Renal cortex interstitium (tissue), 11 donors: ENCODE measurements at regions not wholly inside any gene's neighbourhood (a gene's known extent, or its start where the extent isn't known, plus 50 kb on each side); places are given as distances from the start of the nearest gene placed in this dataset.
A peak's percentile ranks its signal among the peaks of the same experiment; 100 is the strongest.
"Not testable (repeated sequence)": the region's sequence is repeated elsewhere in the genome, so short reads cannot be mapped to it uniquely, and the experiment has no call there.

ENCODE experiments used
- DNase-seq, 11 donors: peaks; one replicate each; pipeline ENCODE4 v3.0.0-alpha.2; 2013; ENCODE audit warnings: low read depth in 9 of 11, low spot score in 4 of 11; ENCODE audit errors: extremely low read depth in 1 of 11

DNA sequence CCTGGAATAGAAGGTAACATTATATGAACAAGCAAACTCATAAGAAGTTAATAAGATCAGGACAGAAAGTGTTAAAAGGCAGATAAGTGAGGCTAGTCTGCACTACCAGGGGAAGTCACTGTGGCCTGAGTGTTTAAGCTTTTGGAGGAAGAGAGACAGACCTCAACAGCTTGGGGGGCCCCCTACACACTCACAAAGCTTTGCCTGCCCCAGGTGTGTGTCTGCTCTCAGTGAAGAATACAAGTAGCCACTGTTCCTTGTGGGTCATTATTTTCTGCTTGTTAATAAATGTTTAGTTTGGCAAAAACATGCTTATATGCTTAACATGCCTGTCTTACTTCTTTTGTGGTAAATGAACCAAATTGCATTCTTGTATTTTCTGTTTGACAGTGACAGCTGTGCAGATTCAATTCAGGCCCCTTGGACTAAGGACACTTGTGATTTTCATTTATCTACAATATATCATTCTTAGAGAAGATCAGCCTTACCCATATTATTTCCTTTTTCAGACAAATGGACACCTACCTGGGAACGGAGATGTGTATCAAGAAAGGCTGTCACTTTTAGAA lies 50.7 kb upstream of the C12orf71 start:
- no peak for DNase-seq

DNA sequence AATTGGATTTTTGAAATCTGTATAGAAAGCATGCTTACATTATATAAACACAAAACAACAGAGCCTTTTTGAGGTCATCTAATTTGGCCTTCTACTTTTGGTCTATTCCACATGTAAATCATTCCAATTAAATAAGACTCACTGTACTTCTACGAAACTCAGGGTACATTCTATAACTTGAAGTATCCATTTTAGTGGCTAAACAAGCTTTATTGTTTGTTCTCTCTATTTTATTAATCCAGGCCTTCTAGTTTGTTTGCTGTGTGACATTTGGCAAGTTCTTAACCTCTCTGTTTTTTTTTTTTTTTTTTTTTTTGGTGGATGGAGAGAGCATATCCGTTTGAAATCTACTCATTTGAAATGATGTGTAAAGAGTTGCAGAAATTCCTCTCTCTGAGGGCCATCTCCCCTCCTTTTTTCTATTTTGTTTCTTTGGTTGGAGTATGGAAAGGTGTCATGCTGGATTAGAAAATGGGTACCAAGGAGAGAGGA lies 58.1 kb upstream of the C12orf71 start:
- DNase-seq: no peak

DNA sequence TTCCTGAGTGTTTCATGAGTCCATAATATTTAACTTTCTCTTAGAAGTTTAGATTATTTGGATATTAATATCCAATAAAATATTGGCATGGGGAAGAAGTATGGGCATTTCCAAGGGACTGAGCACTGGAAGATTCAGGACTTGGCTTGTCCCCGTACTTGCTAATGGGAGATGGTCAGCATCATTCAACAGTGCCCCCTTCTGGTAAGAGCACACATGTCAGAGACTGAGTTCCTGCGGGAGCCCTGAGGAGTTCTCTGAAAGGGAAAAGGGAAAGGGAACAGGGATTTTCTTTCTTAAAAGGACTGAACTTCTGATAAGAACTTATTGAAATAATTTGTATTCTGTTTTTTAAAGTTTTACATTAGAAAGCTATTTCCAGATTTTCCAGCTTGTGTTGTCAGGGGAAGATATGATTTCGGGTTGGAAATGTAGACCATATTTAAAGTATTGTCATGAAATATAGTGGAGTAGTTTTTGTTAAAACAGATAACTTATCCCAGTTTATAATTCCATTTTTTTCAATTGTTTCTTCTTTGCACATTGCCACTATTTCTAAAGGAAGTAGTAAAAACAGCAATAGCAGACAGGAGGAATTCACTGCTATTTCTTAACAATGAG lies 59.8 kb upstream of the C12orf71 start:
- peak; percentile 43 to 77 (median 63) for DNase-seq

DNA sequence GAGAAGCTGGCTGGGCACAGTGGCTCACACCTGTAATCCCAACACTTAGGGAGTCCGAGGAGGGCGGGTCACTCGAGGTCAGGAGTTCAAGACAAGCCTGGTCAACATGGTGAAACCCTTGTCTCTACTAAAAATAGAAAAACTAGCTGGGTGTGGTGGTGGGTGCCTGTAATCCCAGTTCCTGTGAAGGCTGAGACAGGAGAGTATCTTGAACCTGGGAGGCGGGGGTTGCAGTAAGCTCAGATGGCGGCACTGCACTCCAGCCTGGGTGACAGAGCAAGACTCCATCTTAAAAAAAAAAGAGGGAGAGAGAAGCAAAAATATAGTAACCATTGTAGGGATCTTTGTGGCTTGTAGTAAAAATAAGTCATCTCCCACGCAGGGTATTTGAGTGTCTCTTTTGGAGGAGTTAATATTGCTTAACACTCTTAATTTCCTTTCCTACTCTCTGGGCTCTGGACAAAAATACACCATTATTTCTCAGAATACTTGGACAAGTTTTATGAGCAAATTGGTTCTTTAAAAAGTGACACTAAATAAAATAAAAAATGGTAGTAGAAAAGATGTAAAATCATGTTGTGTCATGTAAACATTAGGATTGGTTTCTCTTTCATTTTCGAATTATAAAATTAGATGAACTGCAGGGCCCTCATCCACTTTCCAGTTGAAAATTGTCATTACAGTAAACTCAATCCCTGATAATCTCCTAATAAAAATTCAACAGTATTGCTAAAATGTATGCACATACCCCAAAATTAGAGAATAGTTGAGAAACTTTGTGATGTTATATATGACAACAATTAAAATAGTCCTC lies 61.1 kb upstream of the C12orf71 start:
- DNase-seq: no peak

DNA sequence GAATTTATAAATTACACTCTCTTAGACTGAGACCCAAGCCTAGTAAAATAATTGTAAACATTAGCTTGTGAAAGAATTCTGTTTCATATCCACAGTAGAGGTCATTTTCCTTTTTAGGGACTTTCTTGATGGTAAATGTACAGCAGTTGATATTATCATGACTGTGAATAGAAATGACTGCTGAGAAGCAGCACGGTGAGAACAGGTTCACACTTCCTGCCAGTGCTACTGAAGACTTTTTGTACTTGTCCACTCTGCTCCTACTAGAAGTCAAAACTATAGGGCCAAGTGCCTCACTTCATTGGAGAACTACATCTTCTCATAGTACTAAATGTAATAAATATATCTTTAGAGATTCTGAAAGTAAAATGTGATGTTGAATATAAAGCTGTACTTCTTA lies 63.3 kb upstream of the C12orf71 start:
- DNase-seq: not testable (repeated sequence)

DNA sequence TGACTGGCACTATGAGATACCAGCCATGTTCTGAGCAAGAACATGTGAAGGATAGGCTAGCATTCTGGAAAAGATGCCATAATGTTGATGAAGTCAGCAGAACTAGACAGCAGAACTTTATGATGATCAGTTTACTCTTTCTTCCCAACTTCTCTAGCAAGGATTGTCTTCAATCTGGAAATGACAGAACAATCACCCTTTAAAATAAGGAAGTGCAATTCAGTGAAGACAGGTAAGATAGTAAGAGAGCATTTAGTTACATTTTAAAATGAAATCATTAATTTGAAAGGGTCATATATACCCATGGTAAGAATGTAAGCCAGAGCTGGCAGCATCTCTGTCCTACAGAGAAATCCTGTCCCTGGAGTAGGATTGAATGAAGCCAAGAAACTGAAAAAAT lies 66.0 kb upstream of the C12orf71 start:
- no peak for DNase-seq

DNA sequence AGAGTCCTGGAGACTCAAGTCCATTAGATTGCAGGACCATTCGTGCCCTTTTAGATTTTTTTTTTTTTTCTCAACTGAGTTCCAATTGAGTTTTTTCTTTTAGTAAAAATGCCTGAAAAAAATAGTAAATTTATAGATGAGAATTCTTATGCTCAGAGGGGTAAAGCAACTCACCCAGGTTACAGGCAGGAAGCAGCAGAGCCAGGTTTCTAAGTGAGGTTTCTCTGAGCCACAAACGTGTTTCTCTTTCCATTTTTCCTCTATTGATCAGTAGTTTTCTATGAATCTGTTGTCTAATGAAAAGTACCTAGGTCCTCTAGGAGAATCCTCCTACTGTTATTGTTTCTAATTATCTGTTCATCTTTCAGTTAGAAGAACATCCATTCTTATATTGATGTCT lies 66.4 kb upstream of the C12orf71 start:
- no peak for DNase-seq

DNA sequence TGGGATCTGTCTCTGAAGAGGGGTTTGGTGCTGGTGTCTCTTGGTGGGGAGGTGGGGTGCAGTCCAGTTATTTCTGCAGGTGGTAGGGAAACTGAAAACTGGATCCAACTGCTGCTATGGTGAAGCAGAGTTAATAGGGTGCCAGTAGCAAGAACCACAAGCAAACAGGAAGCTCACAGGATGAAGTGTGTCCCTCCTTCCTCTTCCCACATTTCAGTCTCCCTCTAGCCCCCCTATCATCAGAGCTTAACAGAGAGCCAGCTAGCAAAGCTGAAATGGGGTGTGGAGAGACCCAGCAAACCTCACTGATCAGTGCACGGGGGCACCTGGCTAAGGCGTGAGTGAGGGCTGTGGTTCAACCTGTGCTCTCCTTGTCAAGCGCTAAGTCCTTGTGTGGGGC lies 69.1 kb upstream of the C12orf71 start:
- DNase-seq: no peak

DNA sequence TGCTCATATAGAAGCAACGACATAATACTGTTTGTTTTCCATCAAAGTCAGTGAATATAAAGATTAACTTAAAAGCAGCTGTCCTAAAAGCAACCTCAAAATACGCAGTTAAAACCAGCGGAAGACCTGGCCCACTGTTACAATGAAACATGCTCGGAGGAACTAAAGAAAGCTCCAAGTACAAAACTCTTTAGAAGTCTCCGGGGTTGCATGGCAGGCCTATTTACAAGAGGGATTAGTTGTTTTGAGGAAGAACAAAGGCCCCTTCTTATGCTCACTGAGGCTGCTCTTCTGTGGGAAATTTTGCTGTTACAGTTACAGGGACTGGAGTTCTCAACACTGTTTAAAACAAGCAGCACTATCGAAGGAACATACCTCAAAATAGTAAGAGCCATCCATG lies 75.9 kb upstream of the C12orf71 start:
- DNase-seq: no peak

DNA sequence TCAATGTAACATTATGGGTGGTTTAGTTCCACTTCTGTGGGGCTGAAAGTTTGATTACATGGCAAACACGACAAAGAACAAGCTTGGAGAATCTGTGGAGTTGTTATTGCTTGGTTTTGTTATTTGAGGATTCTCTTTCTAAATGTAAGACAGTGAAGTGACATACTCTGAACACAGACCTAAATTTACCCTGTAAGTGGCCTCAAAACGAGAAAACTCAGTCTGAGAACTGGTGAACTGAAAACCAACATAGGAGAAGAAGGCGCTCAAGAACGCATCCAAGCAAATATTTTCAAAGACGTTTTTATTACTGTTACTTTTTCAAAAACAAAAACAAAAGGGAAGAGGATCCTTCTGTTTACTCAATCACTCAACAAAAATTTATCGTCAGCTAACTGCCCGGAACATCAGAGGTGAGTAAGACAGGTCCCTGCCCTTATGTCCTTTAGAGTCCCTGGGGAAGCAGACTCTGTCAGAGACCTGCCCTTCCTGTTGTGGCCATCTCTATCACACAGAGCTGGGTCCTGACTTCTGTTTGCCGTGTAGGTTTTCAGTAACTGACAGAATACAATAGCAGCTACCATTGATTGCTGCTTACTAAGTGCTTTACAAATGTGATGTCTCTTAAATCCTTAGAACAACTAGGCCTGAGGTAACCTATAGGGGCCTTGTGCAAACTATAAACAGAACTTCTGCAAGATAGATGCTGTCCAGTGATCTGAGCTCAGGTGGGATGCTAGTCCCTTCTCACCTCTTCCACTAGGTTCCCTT lies 79.3 kb upstream of the C12orf71 start:
- DNase-seq: no peak

DNA sequence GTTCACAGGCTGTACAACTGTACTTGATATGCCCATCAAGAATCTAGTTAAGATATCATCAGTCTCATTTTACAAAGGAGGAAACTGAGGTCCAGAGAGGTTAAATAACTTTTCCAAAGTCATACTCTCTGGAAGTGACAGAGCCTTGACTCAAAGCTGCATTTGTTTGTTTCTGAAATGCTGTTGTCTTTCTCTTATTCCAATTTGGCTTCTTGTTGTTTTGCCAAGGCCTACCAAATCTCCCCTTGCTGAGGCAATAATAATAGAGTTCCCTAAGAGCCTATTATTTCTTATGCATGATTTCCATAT lies 79.8 kb upstream of the C12orf71 start:
- no peak for DNase-seq

DNA sequence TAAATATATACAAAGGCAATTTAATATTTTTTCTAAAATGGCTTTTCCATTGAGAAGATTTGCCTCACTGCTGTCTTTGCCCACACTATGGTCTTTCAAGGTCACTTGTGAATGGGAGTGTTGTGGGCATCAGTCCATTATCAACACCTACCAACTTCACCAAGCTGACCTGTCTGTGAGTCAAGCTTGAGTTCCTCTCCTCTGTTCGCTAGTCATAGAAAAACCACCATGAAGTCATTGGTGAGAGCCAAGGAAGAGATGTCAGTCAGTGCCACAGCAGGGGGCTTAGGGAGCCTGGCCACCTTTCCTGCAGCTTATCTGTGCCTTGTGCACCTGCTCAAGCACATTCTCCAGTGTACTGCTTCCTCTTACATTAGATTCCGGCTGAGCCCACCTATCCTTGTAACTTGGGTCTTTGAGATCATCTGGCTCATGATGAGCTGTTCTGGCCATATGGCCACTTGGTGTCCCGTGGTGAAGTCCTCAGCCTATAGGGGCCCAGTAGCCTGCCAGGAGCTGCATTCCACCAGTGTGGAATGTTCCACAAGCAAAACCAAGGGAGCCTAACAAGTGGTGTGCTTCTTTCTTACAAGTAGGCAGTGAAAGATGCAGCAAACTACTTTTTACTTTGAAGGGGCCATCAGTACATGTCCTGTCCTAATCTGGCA lies 80.8 kb upstream of the C12orf71 start:
- no peak for DNase-seq

DNA sequence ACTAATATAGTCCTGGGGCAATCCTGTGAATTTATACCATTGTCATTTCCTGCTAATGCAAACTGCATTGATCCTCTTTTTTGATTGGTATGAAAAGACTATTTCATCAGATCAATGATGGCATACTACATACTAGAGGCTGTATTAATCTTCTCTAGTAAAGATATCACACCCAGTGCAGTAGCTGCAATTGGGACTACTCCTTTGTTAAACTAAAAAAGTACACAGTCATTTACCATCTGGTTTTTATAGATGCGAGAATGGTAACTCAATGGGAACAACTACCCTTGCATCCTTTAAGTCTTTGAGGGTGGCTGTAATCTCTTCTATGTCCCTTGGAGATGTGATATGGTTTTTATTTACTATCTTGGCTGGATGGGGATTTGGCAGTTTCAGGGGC lies 80.2 kb upstream of the STK38L start:
- no peak for DNase-seq

DNA sequence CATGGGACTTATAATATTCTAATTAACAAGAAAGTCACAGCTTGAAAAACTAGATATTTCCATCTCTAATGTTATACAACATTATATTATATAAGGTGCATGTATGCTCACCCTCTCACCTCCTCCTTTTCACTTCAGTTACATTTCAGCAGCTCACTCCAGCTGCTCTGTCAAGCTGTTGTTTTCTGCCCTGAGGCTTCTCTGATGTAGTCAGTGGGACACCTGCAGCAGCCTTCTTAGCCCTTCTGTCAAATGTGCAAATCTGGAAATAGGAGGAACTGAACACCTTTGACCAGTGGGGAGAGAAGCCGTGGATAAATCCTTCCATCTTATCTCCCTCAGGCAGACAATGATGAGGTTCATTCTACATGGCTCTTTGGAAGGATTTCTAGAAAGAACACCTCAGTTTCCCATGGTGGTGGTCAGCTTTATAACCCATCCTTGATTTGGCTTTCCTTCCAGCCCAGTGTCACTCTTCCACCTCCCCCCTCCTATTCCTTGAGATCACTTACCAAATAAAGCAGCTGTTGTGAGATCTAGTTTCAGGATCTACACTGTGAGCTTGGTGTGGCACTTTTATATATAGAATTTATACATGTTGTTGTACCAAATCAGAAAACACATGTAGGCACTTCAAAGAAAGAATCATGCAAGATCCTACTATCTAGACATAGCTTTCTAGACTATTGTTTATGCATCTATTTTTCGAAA lies 79.6 kb upstream of the STK38L start:
- peak in 2 of 11 donors; percentile 1 to 20 for DNase-seq

DNA sequence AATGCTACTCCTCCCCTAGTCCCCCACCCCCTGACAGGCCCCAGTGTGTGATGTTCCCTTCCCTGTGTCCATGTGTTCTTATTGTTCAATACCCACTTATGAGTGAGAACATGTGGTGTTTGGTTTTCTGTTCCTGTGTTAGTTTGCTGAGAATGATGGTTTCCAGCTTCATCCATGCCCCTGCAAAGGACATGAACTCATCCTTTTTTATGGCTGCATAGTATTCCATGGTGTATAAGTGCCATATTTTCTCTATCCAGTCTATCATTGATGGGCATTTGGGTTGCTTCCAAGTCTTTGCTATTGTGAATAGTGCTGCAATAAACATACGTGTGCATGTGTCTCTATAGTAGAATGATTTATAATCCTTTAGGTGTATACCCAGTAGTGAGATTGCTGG lies 78.1 kb upstream of the STK38L start:
- DNase-seq: not testable (repeated sequence)

DNA sequence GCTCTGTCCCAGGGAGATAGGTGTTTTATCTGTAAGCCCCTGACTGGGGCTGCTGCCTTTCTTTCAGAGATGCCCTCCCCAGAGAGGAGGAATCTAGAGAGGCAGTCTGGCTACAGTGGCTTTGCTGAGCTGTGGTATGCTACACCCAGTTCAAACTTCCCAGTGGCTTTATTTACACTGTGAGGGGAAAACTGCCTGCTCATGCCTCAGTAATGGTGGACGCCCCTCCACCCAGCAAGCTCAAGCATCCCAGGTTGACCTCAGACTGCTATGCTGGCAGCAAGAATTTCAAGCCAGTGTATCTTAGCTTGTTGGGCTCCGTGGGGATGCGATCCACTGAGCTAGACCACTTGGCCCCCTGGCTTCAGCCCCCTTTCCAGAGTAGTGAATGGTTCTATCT lies 72.6 kb upstream of the STK38L start:
- not testable (repeated sequence) for DNase-seq

DNA sequence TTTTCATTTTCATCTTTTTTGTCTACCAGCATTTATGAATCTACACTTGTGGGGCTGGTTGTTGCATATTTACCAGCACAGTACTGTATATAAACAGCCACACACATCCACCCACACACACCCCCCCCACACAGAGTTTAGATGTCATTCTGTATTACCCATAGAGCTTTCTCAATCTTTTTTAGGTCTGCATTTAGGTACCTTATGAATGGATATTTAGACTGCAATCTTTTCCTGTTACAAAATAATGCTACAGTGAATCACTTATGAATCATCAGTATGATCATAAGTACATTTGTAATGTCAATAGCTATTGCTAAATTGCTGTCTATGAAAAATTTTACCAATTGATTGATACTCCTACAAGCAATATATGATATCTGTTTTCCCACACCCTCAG lies 67.3 kb upstream of the STK38L start:
- DNase-seq: no peak

DNA sequence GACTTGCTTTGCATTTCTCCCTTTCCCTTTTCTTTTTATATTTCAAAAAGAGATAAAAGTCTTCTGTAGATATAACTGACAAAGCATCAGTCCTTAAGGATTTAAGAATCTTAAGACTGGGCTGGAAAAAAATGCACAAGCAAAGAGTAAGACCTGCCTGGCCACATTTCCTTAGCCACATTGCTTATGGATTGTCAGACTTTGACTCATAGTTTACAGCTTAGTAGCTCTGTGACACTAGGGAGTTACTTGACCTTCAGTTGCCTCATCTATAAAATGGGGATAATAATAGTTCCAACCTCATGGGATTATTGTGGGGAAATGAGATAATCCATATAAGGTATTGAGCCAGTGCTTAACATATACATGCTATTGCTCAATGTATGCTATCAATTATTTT lies 66.4 kb upstream of the STK38L start:
- no peak for DNase-seq

DNA sequence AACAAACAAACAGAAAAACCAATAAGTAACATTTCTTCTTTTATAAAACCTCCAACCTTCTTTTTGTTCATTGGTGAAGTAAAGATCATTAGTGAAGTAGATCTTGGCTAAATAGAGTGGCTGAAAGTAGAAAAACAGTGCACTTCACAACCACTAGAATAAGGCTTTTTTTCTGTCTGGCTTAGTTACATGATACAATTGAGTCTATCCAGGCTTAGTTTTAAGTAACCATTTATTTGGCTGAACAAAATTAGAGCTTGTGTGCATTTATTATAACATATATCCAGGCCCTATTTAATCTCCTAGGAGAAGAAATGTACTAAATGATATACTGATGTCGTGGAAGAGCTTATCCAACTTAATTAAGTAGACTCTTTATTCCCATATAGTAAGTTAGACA lies 65.8 kb upstream of the STK38L start:
- no peak for DNase-seq
